NCI-H146 (cell line): ENCODE measurements at regions not wholly inside any gene's neighbourhood (a gene's known extent, or its start where the extent isn't known, plus 50 kb on each side); places are given as distances from the start of the nearest gene placed in this dataset.
"Not testable (repeated sequence)": the region's sequence is repeated elsewhere in the genome, so short reads cannot be mapped to it uniquely, and the experiment has no call there.

Experiments
- DNase-seq: peaks from one replicate; lab custom pipeline; 2025; lab: John Stamatoyannopoulos, UW

GRCh38 chr5:25020454-25020853, 375.7 kb upstream of the CDH10 start:
- DNase-seq: no peak

DNA sequence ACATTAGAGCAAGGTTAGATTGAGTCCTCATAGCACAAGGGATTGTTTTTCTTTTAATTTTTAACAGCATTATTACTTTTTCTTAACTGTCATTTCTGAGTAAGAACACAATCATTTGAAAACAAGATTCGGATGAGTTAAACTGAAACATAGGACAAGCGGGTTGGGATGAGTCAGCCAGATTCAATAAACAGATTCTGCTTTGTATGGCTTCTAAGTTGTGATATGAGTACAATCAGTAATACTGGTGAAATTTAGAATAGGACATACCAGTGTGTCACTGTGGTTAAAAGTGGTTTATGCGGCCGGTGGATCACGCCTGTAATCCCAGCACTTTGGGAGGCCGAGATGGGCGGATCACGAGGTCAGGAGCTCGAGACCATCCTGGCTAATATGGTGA, 364.3 kb upstream of the CDH10 start:
- DNase-seq: no peak

- peak; percentile 8 for DNase-seq
Measured at GRCh38 chr5:25006734-25007133, 362.0 kb upstream of the CDH10 start.

- DNase-seq: peak; percentile 45
Measured at GRCh38 chr5:25006237-25006636, 361.5 kb upstream of the CDH10 start.

DNA sequence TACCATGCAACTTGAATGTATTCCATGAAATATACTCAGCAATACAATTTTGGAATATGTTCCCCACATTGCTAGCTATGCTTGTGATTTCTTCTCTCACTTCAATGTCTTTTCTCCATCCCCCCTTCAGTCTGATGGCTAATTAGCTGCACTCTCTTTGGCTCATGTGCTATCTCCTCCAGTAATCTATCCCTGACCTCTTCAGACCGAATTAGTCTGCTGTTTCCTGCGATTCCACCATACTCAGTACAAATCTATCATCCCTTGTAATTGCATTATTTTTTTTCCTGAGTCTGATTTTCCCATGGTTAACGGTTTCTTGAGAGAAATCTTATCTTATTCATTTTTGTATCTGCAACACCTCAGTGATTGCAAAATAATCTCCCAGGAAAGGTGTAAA, 360.7 kb upstream of the CDH10 start:
- DNase-seq: peak; percentile 6

- DNase-seq: no peak
Measured at GRCh38 chr5:25002371-25002770, 357.6 kb upstream of the CDH10 start.

- DNase-seq: no peak
Measured at GRCh38 chr5:24999732-25000131, 355.0 kb upstream of the CDH10 start.

DNA sequence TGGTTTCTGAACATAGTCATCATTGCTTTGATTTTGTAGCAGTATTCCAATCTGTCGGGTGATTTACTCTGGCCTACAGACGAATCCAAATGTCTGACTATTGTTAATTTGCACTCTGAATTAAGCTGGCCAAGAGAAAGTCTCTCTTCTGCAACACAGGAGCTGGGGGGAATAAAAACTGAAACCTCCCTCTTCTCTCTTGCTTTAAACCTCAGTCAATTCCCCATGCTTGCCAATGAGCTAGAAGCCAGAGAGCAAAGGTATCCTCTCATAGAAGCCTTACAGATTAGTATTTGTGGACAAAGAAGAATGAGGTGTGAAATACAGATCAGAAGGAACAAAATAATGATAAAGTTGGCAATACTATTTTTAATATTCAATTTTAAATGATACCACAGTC, 353.9 kb upstream of the CDH10 start:
- no peak for DNase-seq

GRCh38 chr5:24986326-24986725, 341.5 kb upstream of the CDH10 start:
- DNase-seq: no peak

DNA sequence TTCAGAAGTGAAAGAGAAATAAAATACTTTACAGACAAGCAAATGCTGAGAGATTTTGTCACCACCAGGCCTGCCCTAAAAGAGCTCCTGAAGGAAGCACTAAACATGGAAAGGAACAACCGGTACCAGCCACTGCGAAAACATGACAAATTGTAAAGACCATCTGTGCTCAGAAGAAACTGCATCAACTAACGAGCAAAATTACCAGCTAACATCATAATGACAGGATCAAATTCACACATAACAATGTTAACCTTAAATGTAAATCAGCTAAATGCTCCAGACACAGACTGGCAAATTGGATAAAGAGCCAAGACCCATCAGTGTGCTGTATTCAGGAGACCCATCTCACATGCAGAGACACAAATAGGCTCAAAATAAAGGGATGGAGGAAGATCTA, 333.8 kb upstream of the CDH10 start:
- not testable (repeated sequence) for DNase-seq

DNA sequence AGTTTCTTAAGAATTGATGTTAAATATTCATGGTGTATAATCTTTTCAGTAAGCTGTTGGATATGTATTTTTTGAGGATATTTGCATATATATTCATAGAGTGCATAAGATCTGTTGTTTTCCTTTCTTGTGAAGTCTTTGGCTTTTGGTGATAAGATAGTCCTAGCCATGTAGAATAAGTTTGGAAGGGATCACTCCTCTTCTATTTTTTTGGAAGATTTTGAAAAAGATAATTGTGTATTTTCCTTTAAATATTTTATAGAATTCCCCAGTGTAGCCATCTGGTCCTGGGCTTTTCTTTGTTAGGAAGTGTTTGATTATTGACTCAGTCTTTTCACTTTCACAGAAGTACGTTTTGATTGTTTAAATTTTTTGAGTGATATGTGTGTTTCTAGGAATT, 318.8 kb upstream of the CDH10 start:
- no peak for DNase-seq

DNA sequence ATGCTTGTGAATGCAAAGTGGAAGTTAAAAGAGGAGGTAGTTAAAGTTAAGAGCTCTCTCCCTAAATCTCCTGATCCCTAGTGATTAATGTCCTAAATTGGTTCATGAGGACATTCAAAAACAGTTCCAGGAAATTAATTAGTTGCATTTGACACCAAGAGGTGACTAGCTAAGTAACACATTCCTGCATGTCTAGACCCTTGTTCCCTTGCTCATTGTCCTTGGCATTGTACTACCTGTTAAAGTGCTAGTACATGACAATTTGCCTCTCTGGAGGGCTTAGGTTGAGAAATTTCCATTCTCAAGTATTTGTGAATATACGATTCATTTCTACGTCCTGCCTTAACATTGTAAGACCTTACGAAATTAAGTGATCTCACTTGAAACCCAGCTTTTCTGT, 278.6 kb upstream of the CDH10 start:
- DNase-seq: no peak

DNA sequence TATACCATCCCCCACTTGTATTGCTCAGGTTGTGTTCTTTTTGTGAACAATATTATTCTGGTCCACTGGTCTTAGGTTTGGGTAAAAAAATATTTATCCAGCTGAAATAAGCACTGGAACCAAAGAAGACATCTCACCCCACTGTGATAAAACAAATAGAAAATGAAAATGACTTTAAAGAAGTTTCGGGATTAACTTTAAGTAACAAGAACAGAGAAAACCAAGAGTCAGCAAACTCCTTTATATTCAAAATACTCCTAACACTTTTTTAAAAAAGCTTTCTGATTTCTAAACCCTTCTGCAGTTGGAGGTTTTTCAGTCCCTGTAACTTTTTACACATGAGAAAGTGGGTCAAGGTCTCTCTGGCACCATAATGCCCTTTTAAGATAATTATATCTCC, 273.9 kb upstream of the CDH10 start:
- DNase-seq: no peak

GRCh38 chr5:24916863-24917262, 272.1 kb upstream of the CDH10 start:
- no peak for DNase-seq

- DNase-seq: peak; percentile 0
Measured at GRCh38 chr5:24909210-24909609, 264.4 kb upstream of the CDH10 start.

DNA sequence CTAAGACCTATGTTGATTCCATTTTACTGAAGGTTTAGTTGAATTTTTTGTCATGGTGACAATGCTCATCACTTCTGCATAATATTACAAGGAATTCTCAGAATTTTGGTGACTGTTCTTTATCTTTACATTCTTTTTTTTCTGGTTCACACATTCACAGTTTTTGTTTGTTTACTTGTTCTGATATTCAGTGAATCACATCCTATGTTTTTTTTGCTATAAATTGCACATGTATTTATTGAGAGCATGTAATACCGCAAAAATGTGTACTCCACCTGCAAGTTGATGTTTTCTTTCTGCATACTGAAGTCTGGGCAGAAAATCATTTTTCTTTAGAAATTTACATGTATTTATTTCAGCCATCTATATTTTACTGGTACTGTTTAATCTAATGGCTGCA, 261.9 kb upstream of the CDH10 start:
- DNase-seq: no peak

DNA sequence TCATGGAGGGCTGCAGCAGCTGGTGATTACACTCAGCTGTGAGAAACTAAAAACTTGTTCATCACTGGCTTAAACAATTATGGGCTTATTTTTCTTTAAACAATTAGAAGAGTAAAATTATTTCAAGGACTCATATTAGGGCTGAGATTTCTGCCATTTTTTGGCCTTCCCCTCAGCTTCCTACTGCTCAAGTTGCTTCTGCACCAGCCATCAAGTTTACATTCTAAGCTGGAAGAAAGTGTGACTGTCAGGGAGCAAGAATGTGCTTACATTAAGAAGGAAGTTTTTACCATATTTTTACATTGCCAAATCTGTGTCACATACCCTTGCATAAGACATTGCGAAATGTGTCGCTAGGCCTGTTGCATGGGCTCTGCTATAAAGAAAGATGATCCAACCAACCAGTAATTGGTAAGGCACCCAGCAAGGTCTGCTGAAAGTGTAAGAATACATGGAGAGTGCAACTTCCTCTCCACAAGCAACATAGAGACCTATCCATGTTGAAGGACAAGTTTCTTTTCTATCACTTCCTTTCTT, 260.3 kb upstream of the CDH10 start:
- DNase-seq: no peak

DNA sequence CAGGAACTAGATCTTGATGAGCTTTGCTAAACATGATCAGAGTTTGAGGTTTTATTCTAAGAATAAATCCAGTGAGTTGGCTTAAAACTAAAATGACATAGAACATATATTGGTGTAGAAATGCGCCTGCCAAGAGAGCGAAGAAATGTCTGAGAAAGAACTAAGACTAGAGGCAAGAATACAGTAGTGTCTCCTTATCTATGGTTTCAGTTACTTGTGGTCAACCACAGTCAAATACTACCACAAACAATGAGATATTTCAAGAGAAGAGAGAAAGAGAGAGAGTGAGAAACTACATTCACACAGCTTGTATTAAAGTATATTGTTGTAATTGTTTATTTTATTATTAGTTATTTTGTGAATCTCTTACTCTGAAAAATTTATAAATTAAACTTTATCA, 254.4 kb upstream of the CDH10 start:
- DNase-seq: no peak

DNA sequence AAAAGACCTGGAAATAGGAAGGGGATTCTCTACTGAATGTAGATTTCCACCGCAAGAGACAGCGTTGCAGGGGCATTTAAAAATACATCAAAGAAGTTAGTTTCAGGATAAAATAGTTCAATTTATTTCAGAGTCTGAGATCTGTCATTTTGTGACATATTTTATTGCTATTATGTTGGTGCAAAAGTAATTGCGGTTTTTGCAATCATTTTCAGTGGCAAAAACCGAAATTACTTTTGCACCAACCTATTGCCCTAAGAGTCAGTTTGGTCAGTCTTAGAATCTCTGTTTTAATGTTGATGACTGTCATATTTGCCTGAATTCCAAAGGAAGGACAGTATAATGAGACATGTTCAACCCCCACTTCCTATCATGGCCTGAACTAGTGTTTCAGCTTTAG, 219.5 kb upstream of the CDH10 start:
- DNase-seq: no peak

DNA sequence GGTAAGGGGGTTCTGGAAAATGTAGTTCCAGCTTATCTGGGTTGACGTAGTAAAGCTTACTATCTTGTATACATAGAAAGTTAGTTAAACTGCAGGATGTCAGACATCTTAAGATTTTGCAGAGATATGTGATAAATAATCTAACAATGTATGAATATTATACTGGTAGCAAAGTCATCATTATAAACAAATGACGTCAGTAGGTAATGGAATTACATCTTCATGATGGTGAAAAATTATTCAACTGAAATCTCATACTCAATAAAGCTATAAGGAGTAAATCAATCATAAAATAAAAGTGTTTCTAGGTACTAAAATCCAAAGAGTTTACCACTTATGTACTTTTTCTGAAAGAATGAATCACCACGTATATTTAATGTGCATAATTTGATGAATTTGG, 217.3 kb upstream of the CDH10 start:
- DNase-seq: no peak

GRCh38 chr5:24855485-24855884, 210.7 kb upstream of the CDH10 start:
- no peak for DNase-seq

DNA sequence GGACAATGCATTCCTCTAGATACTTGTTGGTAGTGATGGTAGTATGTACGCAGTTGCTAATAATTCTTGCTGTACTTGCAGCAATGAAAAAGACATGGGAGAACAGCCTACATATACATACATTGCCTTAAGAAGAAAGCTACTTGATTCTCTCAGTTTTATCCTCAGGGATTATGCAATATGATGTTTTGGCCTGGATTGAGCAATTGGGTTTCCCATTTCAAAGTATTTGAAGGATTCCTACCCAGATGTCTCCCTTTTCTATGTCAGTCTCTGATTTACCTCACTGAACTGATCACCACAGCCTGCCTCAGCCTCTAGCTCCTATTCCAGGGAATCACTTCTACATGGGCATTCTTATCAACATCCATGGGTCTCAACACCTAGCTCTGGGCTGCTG, 210.1 kb upstream of the CDH10 start:
- no peak for DNase-seq

DNA sequence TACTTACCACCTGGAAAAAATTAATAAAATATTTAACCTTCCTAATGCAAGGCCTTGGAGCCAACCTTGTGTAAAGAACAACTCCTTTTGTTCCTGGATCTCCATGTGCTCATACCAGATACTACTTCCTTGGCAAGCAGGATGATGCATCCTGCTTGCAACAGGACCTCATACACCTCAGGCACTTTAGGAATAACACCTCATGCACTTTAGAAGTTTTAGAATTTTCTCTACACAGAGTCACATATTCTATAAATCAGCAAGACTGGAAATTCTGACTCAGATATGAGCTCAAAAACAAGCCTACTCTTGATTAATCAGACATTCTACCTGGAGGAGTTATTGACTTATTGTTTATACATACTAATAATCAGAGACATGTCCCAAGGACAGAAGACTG, 209.6 kb upstream of the CDH10 start:
- DNase-seq: no peak

DNA sequence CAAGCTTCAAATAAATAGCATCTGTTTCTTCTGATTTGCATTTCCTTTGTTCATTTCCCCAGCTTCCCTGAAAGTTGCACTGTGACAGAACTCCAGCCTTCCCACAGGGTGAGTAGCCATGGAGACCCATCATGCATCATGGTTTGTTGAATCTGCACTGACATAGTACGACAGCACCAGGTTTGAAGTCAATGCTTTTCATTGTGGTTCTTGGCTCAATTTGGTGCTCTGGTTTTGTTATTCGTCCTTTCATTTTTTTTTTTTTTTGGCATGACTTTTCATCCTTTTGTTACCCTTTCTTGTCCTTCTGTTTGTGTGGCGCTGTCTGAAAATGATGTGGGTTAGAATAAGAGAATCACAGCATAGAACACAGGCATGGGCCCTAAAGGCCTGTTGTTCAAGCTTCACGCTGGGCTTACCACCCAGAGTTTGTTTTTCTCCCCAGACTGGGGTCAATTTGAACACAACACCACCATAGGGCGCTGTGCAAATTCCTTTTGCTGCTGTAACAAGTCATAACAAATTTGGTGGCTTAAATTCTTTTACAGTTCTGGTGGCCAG, 206.2 kb upstream of the CDH10 start:
- DNase-seq: no peak

DNA sequence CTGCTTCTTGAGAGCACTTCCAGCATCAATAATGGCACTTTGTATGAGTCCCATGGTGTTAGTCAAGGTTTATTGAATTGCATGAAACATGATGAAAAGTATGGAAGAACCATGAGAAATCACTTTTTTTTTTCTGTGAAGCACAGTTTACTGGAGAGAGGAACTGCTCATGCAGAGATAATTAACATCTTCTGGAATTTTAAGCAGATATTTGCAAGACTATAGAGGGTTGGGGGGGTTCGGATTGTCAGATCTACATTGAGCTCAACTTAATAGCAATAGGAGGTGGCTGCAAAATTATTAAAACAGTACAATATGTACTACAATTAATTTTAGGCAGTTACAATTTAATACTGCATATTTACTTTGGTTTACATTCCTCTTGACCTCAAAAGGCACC, 204.4 kb upstream of the CDH10 start:
- DNase-seq: no peak
